GM19351 (cell line): ENCODE measurements at regions not wholly inside any gene's neighbourhood (a gene's known extent, or its start where the extent isn't known, plus 50 kb on each side); places are given as distances from the start of the nearest gene placed in this dataset.
A peak's percentile ranks its signal among the peaks of the same experiment; 100 is the strongest.

Source experiments
- ATAC-seq: cut with Tn5 transposase; IDR thresholded peaks from one replicate; pipeline ENCODE4 v1.9.1; 2021; ENCODE audit warnings: mild to moderate bottlenecking, moderate library complexity; ENCODE audit not compliant: unreplicated experiment

- ATAC-seq: no peak
These were observed 351.7 kb upstream of the ARGLU1 start for GRCh38 chr13:106919638-106920037.

GRCh38 chr13:106919133-106919532 is 351.2 kb upstream of the ARGLU1 start:
- peak; percentile 46 for ATAC-seq

DNA sequence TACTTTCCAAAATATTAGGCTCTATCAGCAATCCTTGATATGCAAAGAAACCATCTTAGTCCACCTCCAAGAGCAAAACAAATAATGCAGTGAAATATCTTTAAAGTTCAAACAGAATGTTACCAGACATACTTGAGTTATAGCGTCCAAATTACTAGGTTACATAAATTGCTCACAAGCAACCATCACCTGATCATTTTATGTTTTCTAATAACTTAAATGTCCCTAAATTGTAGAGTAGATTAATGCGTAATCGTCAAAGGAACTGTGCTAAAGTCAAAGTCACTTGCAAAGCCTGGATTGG is 350.6 kb upstream of the ARGLU1 start:
- ATAC-seq: no peak

DNA sequence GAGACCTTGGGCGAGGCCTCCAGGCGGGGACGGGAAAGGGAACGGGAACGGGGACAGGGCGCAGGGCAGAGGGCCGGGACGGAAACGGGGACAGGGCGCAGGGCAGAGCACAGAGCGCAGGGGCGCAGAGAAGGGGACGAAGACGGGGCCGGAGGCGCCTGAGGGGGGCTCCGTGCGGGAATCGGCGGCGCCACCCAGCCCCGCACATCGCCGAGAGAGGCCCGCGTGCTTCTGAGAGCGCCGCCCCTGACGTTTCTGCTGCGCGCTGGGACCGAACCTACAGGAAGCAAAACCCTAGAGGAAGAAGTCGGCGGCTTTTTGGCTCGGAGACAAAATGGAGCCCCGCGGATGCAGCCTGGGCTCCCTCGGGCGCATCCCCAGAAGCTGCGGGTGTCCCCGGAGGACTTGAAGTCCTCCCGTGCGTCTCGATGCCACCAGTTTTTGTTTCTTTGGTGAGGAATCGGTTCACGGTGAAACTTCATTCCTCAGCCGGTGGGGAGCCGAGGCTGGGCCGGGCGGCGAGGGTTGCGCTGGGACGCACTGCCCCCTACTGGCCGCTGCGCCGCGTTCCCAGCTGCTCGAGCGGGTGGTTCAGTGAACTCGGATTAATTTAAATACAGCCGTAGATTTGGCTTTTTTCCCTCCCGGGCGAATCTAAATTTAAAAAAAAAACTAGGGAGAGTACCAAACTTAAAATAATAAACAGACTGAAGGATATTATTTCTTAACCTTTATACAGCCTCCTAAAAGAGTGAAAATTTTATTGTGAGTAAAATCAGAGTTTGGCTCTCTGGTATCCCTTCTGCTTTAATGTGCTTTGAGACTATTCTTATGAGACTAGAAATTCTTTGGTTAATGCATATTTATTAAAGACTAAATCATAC is 350.0 kb upstream of the ARGLU1 start:
- peak; percentile 87 for ATAC-seq

DNA sequence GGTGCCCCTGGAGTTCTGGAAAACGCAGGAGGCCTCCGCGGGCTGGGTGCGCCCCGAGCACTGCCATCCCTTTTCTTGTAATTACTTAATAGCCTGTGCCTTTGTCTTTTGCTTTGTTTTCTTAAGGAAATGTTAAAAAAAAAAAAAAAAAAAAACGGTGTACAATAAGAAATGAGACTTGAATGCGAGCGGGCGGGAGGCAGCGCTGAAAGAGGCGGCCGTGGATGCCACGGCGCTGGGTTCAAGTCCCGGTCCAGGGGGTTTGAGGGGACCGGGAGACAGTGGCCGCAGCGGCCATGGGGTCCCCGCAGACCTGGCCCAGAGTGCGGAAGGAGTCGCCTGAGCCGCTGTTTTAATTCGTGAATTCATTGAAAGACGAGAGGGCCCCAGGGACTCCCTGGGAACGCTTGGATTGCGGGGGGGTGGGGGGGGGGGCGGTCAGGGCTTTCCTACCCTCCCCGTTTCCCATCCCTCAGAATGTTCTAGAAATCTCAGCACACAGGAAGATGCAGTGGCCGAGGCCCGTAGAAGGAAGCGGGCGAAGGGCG is 349.2 kb upstream of the ARGLU1 start:
- no peak for ATAC-seq

DNA sequence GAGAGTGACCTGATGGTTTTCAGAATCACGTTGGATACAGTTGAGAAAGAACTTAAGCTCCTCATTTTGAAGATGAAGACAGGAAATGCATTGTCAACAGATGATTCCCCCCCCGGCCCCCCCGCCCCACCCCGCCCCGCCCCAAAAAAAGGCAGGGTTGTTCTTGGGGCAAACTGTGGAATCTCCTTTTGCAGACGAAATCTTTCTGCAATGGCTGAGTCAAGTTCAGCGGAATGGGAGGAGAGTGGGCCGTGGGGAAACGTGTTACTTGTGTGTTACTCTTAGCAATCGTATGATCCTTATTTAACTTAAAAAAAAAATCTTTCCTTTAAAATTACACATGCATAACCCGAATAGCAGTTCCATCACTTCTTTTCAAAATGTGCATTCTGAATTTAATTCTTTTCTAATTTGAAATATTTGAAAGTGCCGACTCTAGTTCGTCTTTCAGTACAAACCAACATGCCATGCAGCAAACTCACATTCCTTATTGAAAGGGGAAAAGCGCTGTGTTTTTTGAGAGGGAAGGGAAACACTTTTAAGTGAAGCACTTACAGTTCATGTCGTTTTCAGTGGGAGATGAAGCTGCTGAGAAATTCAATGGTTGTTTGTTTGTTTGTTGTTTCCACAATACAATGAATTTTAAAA is 348.5 kb upstream of the ARGLU1 start:
- ATAC-seq: no peak

DNA sequence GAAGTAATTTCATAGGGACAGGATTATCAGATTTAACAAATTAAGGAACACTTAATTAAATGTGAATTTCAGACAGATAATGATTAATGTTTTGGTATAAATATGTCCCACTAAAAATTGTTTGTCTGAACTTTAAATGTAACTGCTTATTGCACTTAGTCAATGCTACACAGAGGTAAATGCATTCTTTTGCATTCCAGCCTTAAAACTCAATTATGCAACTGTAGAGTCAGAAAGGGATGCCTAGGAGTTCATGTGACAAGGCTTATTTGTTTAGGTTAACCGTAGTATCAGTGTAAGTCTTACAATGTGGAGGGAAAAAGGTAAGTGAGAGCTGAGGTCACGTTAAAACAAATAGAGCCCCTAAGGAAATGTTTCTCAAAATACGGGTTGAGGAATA is 347.2 kb upstream of the ARGLU1 start:
- ATAC-seq: no peak

DNA sequence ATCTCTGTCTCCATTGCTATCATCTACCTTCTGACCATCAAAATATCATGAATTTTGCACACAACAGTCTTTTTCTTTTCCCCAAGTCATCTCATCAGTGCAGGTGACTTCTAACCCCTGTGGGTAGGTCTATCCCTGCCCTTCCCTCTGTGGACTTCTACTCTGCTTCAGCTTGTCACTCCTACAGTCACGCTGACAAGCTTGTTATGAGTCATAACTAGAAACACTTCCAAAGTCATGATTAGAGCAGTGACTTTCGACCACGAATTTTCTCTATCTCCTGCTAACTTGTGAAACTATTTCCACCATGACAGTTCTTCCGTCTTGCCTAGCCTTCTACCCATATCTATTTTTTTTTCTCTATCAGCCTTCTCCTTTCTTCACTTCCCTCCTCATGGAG is 343.7 kb upstream of the ARGLU1 start:
- ATAC-seq: no peak

GRCh38 chr13:106911020-106911419 is 343.1 kb upstream of the ARGLU1 start:
- no peak for ATAC-seq

DNA sequence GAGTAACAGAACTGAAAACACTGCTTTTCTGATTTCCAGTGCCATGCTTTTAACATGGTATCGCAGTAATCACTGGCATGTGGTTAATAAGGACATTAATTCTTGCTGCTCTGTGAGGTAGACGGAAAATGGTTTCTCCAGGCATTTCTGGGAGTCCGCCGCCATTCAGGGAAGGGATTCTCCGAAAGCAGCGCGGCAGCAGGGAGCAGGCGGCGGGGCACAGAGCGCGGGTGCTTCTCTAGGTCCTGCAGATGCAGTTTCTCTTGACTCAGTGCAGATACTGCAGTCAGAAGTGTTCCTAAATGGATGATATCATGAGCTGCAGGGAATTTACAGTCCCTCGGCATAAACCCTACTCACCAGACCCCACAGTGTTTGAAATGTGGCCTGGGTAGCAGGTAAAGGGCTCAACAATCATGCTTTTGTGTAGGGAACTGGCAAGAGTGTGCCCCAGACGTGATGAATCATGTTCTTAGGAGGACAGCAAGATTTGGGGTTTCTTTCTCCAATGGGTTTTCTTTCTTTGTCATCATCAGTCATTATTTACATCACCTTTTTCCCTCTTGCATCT is 338.6 kb upstream of the ARGLU1 start:
- ATAC-seq: no peak

- ATAC-seq: no peak
These were observed 337.6 kb upstream of the ARGLU1 start for GRCh38 chr13:106905380-106906162.

DNA sequence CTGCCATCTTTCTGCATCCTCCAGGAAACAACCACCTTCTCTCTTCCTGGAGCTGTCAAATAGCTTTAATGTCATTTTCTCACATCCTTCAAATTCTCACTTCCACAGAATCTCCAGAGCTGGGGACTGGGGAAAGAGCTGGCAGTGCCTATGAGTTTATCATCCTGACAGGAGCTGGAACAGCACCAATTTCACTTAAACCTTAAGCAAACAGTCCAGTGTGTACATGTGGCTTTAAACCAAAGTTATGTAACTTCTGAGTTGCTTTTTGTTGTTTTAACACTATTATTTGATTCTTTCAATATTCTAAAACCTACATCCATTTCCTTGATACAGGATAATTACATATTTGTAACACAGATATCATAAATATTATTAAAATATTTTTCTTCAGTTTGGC is 331.5 kb upstream of the ARGLU1 start:
- ATAC-seq: no peak

- no peak for ATAC-seq
These were observed 330.3 kb upstream of the ARGLU1 start for GRCh38 chr13:106898231-106898630.

DNA sequence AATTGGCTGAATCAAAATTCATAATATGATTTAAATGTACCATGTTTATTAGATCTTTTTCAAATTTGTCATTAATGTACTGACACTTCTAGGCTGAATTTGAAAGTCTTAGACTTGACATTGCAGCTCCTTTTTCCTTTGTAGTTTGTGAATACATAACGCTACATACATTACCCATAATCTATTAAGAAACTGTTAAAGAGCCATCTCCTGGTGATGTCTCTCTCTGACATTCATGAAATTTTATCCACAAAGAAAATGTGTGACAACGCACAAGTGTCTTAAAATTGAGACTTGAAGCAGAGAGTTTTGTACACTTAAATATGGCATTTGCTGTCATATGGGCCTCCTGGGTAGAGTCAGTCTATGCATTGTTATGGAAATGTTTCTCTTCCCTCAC is 320.2 kb upstream of the ARGLU1 start:
- ATAC-seq: no peak

GRCh38 chr13:106887686-106888085 is 319.7 kb upstream of the ARGLU1 start:
- ATAC-seq: no peak

DNA sequence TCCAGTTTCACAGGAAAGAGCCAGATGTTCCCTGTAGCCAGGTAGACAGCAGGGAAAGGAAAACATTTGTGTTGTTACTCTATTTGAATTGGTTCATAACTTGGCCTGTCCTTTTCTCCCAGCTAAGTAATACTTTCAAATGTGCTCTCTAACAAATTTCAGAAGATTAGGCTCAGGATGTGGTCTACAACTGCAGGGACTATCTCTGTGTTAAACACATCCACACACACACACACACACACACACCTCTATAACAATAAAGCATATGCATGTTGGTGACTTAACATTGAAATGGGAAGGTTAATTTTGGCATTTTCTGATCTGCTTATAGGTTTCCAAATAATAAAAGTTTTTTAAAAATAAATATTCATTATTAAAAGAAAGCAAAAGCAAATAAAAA is 316.0 kb upstream of the ARGLU1 start:
- no peak for ATAC-seq

DNA sequence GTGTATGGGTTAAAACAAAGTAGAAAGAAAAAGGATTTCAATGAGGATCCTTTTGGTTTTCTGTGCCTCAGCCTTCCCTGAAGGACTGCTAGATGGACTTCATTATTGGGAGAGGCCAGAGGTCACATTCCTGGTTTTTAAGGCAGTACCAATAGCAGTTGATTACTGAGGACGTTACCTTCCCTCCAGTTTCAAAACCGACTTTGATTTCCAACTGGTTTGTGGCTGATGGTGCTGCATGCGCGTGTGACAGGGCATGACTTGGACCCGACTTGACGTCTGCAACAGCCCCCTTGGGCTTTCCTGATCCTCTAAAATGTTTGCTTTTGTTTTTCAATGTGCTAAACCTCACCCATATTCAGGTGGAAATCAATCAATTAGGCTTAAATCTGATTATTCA is 314.3 kb upstream of the ARGLU1 start:
- ATAC-seq: no peak

DNA sequence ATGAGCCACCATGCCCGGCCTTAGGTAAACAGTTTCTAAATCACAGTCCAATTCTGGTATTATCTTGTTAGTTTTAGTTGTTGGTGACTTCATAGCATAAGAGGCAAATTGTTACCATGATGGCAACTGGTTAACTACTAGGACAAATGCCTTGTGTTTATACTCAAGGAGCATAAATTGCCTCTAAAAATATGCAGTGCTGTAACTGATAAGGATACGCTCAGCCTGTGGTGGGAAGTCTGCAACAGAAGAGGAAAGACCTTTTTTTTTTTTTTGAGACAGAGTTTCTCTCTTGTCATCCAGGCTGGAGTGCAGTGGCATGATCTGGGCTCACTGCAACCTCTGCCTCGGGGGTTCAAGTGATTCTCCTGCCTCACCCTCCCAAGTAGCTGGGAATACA is 311.9 kb upstream of the ARGLU1 start:
- ATAC-seq: no peak

DNA sequence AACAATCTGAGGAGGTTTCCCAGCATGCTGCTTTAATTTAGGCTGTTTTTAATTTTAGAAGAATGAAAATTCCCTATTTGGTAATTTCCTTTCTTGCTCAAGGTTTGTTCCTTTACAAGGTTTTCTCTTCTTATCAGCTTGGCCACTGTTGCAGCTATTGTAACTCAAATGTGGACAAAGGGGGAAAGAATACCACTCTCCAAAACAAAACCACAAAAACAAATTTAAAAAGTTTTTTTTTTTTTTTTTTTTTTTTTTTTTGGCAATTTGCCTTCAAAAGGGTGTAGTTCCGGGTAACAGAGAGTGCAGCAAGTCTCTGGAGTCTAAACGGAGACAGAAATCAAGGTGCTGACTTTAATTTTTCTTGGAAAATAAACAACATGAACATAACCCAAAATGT is 306.4 kb upstream of the ARGLU1 start:
- no peak for ATAC-seq

DNA sequence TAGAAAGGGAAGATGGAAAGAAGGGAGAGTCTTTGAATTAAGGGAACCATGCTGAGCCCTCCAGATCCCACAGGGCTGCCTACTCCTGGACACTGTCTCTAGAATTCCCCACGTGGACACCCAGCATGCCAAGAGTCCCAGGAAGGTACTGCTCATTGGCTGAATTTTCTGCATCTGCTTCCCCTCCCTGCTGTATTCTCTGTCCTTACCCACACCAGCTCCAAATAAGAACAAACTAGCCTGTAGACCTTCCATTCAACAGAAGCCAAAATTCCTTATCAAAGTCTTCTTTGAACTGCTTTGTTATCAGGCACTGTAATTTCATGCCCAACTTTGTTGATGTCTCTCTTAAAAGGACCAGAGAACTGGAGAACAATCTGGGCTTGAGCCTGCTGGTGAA is 305.9 kb upstream of the ARGLU1 start:
- ATAC-seq: no peak

DNA sequence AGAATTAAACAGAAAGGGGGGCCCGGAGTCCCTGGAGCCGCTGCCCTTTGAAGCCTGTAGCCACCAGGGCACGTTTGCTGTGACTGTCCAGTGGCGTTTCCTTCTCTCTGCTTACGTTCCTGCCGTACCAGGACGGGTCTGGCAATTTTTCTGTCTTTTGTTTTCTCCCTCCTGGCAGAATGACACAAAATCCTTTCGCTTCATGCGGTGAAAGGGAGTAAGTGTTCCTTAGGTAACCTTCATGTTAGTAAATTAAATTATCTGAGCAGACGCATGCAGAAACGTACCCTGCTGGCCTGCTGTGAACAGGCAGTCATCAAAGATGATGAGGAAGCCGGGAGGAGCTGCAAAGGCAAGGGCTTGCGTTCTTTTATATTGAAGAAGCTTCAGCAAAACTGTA is 299.3 kb upstream of the ARGLU1 start:
- no peak for ATAC-seq
